ENCODE measurements at regions not wholly inside any gene's neighbourhood (a gene's known extent, or its start where the extent isn't known, plus 50 kb on each side); places are given as distances from the start of the nearest gene placed in this dataset.

DNA sequence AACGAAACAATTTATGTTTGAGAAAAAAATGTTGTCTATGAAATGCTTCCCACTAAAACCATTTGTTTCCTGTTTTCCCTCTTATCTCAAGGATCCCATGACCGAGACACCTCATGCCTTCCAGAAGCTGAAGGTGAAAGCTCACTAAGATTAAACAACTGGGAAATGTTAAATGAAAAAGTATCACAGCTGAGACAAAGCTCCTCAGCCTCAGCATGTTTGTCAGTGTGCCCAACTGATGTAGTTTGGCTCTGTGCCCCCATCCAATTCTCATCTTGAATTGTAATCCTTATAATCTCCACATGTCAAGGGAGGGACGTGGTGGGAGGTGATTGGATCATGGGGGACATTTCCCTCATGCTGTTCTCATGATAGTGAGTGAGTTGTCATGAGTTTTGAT lies 327.3 kb downstream of the HTR7 start:
- ATAC-seq (replicated peaks in 6 of 8): no peak
- no peak overlapping the region for H3K27ac ChIP-seq
- H3K4me3 ChIP-seq: no peak overlapping the region
- 0 to 90% (median 58%) methylated on average over 2 to 3 of the region's 3 CpGs; no CpG with 5 or more reads in 1 of the 10 experiments for WGBS, 10 experiments
- no peaks in the 10 kb centered on the region for H3K4me1 ChIP-seq (replicated peaks in 1 of 2)
- in situ Hi-C loops (cut with MboI; ENCODE audit: low pct_unique_long_range_greater_than_20kb in 2 of 9, low sequenced_read_pairs in 9 of 9, unreplicated experiment in 9 of 9): no loop called here

DNA sequence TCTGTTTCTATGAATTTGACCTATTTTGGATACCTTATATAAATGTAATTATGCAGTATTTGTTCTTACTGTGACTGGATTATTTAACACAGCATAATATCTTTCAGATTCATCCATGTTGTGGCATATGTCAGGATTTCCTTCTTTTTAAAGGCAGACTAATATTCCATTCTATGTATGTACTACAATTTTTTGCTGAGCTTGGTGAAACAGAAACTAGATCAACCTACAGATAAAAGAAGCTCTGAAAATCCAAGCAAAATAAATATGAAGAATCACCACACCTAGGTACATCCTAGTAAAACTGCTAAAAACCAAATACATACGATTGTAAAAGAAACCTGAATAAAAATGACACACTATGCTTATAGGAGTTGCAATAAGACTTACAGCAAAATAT lies 300.5 kb downstream of the HTR7 start:
- 0 to 100% (median 83%) methylated on average over 1 of the region's 1 CpG for WGBS, 10 experiments
- H3K27ac ChIP-seq: no peak overlapping the region
- ATAC-seq (replicated peaks in 6 of 8): no peak
- no peak overlapping the region for H3K4me3 ChIP-seq
- in situ Hi-C loops (cut with MboI; ENCODE audit: low pct_unique_long_range_greater_than_20kb in 2 of 9, low sequenced_read_pairs in 9 of 9, unreplicated experiment in 9 of 9): no loop called here
- H3K4me1 ChIP-seq (replicated peaks in 1 of 2): no peaks in the 10 kb centered on the region

DNA sequence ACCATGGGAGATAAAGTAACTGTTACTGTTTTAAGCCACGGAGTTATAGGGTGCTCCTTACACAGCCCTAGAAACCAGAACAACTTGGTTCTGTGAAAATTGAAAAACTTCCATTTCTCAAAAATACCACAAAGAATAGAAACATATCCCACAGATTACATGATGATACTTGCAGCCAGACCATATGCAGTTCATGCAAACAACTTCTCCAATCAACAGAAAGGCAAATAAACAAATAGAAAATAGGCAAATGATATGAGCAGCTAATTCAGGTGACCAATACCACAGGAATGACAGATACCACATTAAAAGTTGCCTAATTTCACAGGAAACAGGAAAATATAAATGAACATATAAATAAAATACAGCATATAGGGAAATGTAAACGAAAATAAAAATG lies 297.5 kb downstream of the HTR7 start:
- no peaks in the 10 kb centered on the region for H3K4me1 ChIP-seq (replicated peaks in 1 of 2)
- ATAC-seq (replicated peaks in 6 of 8): no peak
- H3K27ac ChIP-seq: no peak overlapping the region
- no peak overlapping the region for H3K4me3 ChIP-seq
- 0 to 86% (median 31%) methylated on average over 1 to 2 of the region's 2 CpGs; no CpG with 5 or more reads in 1 of the 10 experiments for WGBS, 10 experiments
- in situ Hi-C loops (cut with MboI; ENCODE audit: low pct_unique_long_range_greater_than_20kb in 2 of 9, low sequenced_read_pairs in 9 of 9, unreplicated experiment in 9 of 9): no loop called here

DNA sequence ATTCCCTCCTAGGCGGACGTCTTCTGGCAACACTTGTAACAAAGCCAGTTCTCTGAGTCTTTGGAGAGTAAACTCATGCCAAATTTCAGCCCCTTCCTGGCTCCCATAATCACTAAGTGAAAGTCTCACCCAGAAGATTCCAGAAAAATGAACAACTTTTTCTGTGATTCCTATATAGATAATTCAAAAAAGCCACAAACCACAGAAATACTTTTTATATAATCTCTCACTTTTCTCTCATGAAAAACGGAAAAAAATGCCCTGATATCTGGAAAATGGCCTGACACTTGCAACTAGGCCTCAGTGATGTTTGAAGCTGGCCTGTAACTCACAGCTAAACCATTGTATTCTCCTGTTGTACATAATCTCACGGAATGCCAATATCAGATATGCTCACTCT lies 296.2 kb downstream of the HTR7 start:
- ATAC-seq (replicated peaks in 6 of 8): no peak
- H3K27ac ChIP-seq: no peak overlapping the region
- H3K4me3 ChIP-seq: no peak overlapping the region
- no peaks in the 10 kb centered on the region for H3K4me1 ChIP-seq (replicated peaks in 1 of 2)
- in situ Hi-C loops (cut with MboI; ENCODE audit: low pct_unique_long_range_greater_than_20kb in 2 of 9, low sequenced_read_pairs in 9 of 9, unreplicated experiment in 9 of 9): no loop called here
- 0 to 100% (median 38%) methylated on average over 1 to 4 of the region's 4 CpGs; no CpG with 5 or more reads in 1 of the 10 experiments for WGBS, 10 experiments

DNA sequence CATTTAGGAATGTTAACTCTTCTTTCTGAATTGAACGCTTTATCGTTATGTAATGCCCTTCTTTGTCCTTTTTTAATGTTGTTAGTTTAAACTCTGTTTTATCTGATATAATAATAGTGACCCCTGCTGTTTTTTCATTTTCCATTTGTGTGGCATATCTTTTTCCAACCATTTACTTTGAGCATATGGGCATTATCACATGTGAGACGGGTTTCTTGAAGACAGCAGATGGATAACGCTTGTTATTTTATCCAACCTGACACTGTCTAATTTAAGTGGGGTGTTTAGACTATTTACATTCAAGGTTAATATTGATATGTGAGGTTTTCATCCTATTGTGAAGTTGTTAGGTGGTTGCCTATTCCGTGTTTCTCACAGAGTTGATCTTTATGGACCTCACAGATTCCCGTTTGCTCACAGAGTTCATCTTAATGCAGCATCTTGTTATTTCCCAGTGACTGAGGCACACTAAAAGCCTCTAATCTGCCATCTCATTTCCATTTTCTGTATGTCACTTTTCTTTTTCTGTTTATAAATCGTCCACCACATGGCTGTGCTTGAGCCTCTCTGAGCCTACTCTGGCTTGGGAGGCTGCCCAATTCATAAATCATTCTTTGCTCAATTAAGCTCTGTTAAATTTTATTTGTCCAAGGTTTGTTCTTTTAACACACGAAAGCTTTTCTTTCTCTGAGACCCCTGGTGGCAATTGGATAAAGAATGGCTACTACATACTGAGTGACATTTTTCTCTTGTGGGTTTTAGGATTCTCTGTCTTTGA lies 286.2 kb downstream of the HTR7 start:
- in situ Hi-C loops (cut with MboI; ENCODE audit: low pct_unique_long_range_greater_than_20kb in 2 of 9, low sequenced_read_pairs in 9 of 9, unreplicated experiment in 9 of 9): no loop called here
- WGBS, 10 experiments: 23 to 87% (median 69%) methylated on average over 4 to 8 of the region's 8 CpGs
- Histone ChIP-seq H3K4me1 (replicated peaks in 1 of 2) (no peaks in the 10 kb centered on the region), H3K4me3 (no peak overlapping the region), H3K27ac (no peak overlapping the region)
- ATAC-seq (replicated peaks in 6 of 8): peak in 4 of 8 experiments; percentile 28 to 59 (median 54)

DNA sequence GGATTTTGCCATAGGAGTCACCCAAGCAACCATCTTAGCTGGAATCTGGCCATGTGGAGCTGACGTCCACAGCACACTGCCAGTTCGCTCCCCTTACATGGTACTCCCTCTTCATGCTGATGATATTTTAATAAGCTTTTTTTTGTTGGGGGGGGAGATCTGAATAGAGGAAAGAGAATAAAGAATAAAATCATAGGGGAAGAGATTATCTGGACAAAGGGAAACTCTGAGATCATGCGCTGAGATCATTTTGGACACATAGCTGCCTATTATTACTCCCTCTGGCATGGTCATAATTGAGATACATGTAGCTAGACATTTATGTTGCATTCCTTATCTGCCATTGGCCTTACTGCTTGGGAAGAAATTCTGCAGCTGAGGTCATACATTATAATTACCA lies 282.7 kb downstream of the HTR7 start:
- in situ Hi-C loops (cut with MboI; ENCODE audit: low pct_unique_long_range_greater_than_20kb in 2 of 9, low sequenced_read_pairs in 9 of 9, unreplicated experiment in 9 of 9): no loop called here
- peak in 3 of 8 experiments; percentile 60 to 98 (median 78) for ATAC-seq (replicated peaks in 6 of 8)
- 0 to 100% (median 84%) methylated on average over 1 to 3 of the region's 3 CpGs for WGBS, 10 experiments
- Histone ChIP-seq H3K4me3 (no peak overlapping the region), H3K27ac (no peak overlapping the region), H3K4me1 (replicated peaks in 1 of 2) (no peaks in the 10 kb centered on the region)

DNA sequence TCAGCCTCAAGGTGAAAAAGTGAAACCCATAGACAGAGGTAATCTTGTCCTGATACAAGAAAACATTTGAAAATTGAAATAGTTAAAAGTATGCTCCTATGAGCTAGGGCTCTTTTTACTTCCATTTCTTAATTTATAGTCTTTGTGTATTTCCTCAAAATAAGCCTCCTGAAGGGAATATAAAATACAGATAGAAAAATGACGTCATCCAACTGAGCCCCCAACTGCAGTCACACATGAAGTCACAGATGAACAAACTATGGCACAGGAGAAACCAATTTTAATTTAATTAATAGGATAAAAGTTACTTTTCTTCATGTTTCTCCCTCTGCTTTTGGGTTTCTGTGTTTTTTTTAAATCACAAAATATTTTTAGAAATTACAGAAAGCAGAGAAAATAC lies 280.3 kb downstream of the HTR7 start:
- 0 to 92% (median 46%) methylated on average over 1 of the region's 1 CpG; no CpG with 5 or more reads in 2 of the 10 experiments for WGBS, 10 experiments
- no peak for ATAC-seq (replicated peaks in 6 of 8)
- Histone ChIP-seq H3K27ac (no peak overlapping the region), H3K4me3 (no peak overlapping the region), H3K4me1 (replicated peaks in 1 of 2) (no peaks in the 10 kb centered on the region)
- in situ Hi-C loops (cut with MboI; ENCODE audit: low pct_unique_long_range_greater_than_20kb in 2 of 9, low sequenced_read_pairs in 9 of 9, unreplicated experiment in 9 of 9): no loop called here

DNA sequence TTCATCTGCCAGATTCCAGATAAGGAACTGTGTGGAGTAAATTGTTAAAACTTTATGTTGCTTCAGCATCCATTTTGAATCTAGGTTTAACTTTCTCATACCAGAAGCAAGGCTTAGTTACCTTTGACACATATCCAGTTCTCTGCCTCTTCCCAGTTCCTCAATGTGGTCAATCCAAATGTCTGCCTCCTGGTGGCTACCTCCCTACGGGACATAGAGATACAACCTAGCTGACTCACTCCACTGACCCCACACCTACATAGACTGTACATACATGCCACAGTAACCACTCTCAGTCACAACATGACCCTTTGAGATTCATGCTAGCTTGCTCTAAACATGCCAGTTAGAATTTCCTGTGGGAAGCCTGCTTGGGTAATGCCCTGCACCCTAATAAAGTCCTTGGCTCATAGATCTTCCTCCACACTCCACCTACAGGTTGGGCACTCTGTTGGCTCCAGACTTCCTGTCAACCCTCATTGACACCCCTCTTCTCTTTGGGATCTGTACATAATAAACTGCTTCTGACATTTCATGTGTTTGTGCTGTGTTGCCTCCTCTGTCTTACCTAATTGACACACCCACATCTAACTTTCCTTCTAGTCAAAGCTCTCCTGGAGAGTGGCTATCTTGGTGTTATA lies 278.1 kb downstream of the HTR7 start:
- WGBS, 10 experiments: 0 to 100% (median 80%) methylated on average over 1 of the region's 1 CpG; no CpG with 5 or more reads in 3 of the 10 experiments
- Histone ChIP-seq H3K4me1 (replicated peaks in 1 of 2) (no peaks in the 10 kb centered on the region), H3K4me3 (no peak overlapping the region), H3K27ac (no peak overlapping the region)
- peak in 1 of 8 experiments; percentile 24 for ATAC-seq (replicated peaks in 6 of 8)
- in situ Hi-C loops (cut with MboI; ENCODE audit: low pct_unique_long_range_greater_than_20kb in 2 of 9, low sequenced_read_pairs in 9 of 9, unreplicated experiment in 9 of 9): no loop called here

DNA sequence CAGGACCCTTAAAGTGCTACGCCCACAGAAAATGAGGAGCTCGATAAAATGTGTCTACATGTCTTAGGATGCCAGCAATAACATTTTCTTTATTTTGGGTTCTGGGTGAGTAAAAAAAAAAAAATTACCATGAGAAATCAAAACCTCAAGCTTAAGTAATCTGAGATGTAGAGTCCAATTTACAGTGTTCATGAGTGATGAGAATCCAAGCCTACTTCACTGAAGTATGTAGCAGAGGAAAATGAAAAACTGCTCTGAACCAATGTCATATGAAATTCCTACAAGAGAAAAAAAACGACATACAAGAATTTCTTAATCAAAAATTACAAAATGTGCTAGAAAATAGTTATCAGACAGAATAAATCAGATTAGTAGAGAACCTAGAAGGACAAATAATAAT lies 274.4 kb downstream of the HTR7 start:
- in situ Hi-C loops (cut with MboI; ENCODE audit: low pct_unique_long_range_greater_than_20kb in 2 of 9, low sequenced_read_pairs in 9 of 9, unreplicated experiment in 9 of 9): no loop called here
- Histone ChIP-seq H3K4me3 (no peak overlapping the region), H3K27ac (no peak overlapping the region), H3K4me1 (replicated peaks in 1 of 2) (no peaks in the 10 kb centered on the region)
- 0 to 91% (median 38%) methylated on average over 1 to 3 of the region's 3 CpGs for WGBS, 10 experiments
- ATAC-seq (replicated peaks in 6 of 8): no peak

DNA sequence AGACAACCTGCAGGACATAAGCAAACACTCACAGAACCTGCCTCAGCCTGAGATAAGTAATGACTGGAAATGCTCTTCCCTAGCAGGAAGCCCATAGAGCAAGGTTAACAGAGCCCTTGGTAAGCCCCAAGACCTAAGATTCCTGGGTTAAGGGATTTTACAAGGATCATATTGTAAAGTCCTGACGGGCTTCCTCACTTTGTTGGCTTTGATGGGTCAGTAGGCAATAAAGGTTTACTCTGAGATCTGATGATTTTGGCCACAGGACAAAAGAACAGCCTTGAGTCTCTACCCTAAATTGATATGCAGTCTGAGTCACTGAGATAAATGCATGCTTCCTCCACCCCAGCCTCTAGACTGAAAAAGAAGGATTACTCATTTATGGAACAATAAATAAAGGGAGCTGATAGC lies 270.8 kb downstream of the HTR7 start:
- 0 to 50% (median 30%) methylated on average over 1 of the region's 1 CpG; no CpG with 5 or more reads in 6 of the 10 experiments for WGBS, 10 experiments
- peak in 6 of 8 experiments; percentile 26 to 81 (median 44) for ATAC-seq (replicated peaks in 6 of 8)
- in situ Hi-C loops (cut with MboI; ENCODE audit: low pct_unique_long_range_greater_than_20kb in 2 of 9, low sequenced_read_pairs in 9 of 9, unreplicated experiment in 9 of 9): no loop called here
- H3K4me1 ChIP-seq (replicated peaks in 1 of 2): no peaks in the 10 kb centered on the region
- H3K4me3 ChIP-seq: no peak overlapping the region
- no peak overlapping the region for H3K27ac ChIP-seq

DNA sequence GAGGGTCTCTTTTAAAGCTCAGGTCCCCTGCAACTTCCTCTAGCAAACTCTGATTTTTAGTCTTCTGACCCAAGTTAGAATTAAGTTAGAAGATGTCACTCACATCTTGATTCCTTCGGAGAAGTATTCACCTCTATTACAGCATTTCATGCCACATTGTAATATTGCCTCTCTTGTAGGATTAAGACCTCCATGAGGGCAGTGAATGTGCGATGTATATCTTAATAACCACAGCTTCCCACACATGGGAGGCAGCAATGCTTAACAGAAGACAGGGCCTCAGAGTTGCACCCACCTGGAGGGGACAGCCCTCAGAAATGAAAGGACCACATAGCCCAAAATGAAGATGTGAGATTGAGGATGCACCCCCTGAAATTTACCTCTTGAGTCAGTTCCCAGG lies 270.3 kb downstream of the HTR7 start:
- ATAC-seq (replicated peaks in 6 of 8): no peak
- no peak overlapping the region for H3K27ac ChIP-seq
- H3K4me3 ChIP-seq: no peak overlapping the region
- no peaks in the 10 kb centered on the region for H3K4me1 ChIP-seq (replicated peaks in 1 of 2)
- 10 to 95% (median 40%) methylated on average over 1 to 2 of the region's 2 CpGs; no CpG with 5 or more reads in 3 of the 10 experiments for WGBS, 10 experiments
- in situ Hi-C loops (cut with MboI; ENCODE audit: low pct_unique_long_range_greater_than_20kb in 2 of 9, low sequenced_read_pairs in 9 of 9, unreplicated experiment in 9 of 9): no loop called here

DNA sequence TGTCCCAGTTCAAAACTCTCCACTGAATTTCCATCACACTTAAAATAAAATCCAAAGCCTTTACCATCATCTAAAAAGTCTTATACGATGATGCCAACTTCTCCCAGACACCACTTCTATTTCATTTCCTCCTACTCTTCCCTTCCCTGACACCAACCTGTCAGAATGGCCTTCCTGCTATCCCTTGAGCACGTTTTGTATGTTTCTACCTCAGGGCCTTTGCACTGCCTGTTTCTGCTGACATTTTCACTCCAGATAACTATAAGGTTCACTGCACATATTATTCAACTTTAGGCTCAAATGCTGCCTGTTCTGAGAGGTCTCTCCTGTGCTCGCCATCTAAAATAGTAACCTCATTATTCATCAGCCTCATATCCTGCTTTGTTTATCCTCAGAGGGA lies 269.6 kb downstream of the HTR7 start:
- WGBS, 10 experiments: 0 to 89% (median 74%) methylated on average over 2 to 3 of the region's 3 CpGs
- H3K27ac ChIP-seq: no peak overlapping the region
- H3K4me1 ChIP-seq (replicated peaks in 1 of 2): no peaks in the 10 kb centered on the region
- H3K4me3 ChIP-seq: no peak overlapping the region
- in situ Hi-C loops (cut with MboI; ENCODE audit: low pct_unique_long_range_greater_than_20kb in 2 of 9, low sequenced_read_pairs in 9 of 9, unreplicated experiment in 9 of 9): no loop called here
- no peak for ATAC-seq (replicated peaks in 6 of 8)

DNA sequence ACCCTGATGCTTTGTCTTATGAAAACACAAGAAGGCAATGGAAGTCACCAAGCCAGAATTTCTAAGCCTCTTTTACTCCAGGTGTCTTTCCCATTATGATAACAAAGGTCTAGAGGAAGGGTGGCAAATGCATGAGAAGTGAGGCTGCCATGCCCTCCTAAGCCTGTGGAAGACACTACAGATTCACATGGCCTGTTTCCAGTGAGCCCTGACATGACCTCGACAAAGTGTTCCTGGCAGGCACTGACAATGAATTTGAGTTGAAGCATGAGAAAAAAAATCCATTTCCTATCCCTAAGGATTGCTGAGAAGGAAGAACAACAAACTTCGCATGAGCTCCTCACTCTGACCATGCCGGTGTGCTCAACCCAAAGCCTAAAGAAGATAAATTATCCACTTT lies 268.0 kb downstream of the HTR7 start:
- H3K27ac ChIP-seq: no peak overlapping the region
- 0 to 91% (median 62%) methylated on average over 1 to 3 of the region's 3 CpGs; no CpG with 5 or more reads in 2 of the 10 experiments for WGBS, 10 experiments
- in situ Hi-C loops (cut with MboI; ENCODE audit: low pct_unique_long_range_greater_than_20kb in 2 of 9, low sequenced_read_pairs in 9 of 9, unreplicated experiment in 9 of 9): no loop called here

DNA sequence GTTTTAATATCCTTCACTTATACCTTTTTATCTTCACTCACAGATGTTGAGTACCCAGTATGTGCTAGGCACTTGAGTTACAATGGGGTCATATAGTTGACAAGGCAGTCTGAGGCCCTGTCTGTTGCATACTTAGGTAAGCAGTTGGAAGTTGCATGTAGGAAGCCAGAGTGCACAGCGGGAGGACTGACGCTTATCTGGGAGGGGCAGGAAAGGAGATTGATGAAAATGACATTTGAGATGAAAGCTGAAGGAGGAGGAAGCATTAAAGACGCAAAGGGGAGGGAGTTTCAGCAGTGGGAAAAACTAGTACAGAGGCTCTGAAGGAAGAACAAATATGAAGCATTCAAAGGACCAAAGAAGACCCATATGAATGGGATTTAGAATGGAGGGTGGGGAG lies 266.2 kb downstream of the HTR7 start:
- Histone ChIP-seq H3K4me1 (replicated peaks in 1 of 2) (no peaks in the 10 kb centered on the region), H3K4me3 (no peak overlapping the region), H3K27ac (no peak overlapping the region)
- ATAC-seq (replicated peaks in 6 of 8): no peak
- 0 to 67% (median 42%) methylated on average over 2 to 3 of the region's 3 CpGs; no CpG with 5 or more reads in 1 of the 10 experiments for WGBS, 10 experiments
- in situ Hi-C loops (cut with MboI; ENCODE audit: low pct_unique_long_range_greater_than_20kb in 2 of 9, low sequenced_read_pairs in 9 of 9, unreplicated experiment in 9 of 9): no loop called here

More for the DNA sequence above, 268.0 kb downstream of the HTR7 start:
- Histone ChIP-seq H3K4me3 (no peak overlapping the region), H3K4me1 (replicated peaks in 1 of 2) (no peaks in the 10 kb centered on the region)
- ATAC-seq (replicated peaks in 6 of 8): no peak

All from motor neuron (in vitro differentiated cells).